Activated CD8-positive, alpha-beta T cell treated with anti-CD3 and anti-CD28 coated beads for 36 hours (primary cell): ENCODE measurements at regions not wholly inside any gene's neighbourhood (a gene's known extent, or its start where the extent isn't known, plus 50 kb on each side); places are given as distances from the start of the nearest gene placed in this dataset.

Experiments used
- ATAC-seq: fragments of 200-7000 bp; cut with Tn5 transposase; one replicate; pipeline ENCODE4 v1.10.0; 2021; ENCODE audit warnings: mild to moderate bottlenecking, moderate library complexity
- CTCF ChIA-PET: fragments of 350-600 bp; sonication (Branson Sonifier 250); formaldehyde crosslinking; loops from one replicate; lab custom pipeline; 2021; ENCODE audit warnings: antibody characterized with exemption; lab: Charles Lee
- POLR2A ChIA-PET: fragments of 350-600 bp; sonication (Branson Sonifier 250); formaldehyde crosslinking; loops from one replicate; lab custom pipeline; 2021; ENCODE audit warnings: antibody characterized with exemption; lab: Charles Lee
- DNase-seq: peaks from one replicate; pipeline ENCODE4 v3.0.0-alpha.2; 2020
- H3K27ac Mint-ChIP-seq: one replicate; pipeline ENCODE4 v1.8.0; 2021; ENCODE audit warnings: mild to moderate bottlenecking, mixed read lengths
- H3K27me3 Mint-ChIP-seq: one replicate; pipeline ENCODE4 v1.8.0; 2021; ENCODE audit warnings: mixed read lengths
- H3K36me3 Mint-ChIP-seq: one replicate; pipeline ENCODE4 v1.8.0; 2021; ENCODE audit warnings: low read depth, mixed read lengths
- H3K4me1 Mint-ChIP-seq: one replicate; pipeline ENCODE4 v1.8.0; 2021; ENCODE audit warnings: low read depth, mixed read lengths
- H3K4me3 Mint-ChIP-seq: one replicate; pipeline ENCODE4 v1.8.0; 2021; ENCODE audit warnings: mild to moderate bottlenecking, moderate library complexity, mixed read lengths
- H3K9me3 Mint-ChIP-seq: one replicate; pipeline ENCODE4 v1.8.0; 2021; ENCODE audit warnings: mixed read lengths
- CTCF ChIP-seq: fragments of 200-600 bp; IDR thresholded peaks from one replicate; pipeline ENCODE4 v1.8.0; 2022; ENCODE audit warnings: antibody characterized with exemption, mild to moderate bottlenecking
- intact Hi-C: fragments of 100-400 bp; cut with micrococcal nuclease; formaldehyde crosslinking; loops from one replicate; pipeline ENCODE4 v1.10.0; 2022

DNA sequence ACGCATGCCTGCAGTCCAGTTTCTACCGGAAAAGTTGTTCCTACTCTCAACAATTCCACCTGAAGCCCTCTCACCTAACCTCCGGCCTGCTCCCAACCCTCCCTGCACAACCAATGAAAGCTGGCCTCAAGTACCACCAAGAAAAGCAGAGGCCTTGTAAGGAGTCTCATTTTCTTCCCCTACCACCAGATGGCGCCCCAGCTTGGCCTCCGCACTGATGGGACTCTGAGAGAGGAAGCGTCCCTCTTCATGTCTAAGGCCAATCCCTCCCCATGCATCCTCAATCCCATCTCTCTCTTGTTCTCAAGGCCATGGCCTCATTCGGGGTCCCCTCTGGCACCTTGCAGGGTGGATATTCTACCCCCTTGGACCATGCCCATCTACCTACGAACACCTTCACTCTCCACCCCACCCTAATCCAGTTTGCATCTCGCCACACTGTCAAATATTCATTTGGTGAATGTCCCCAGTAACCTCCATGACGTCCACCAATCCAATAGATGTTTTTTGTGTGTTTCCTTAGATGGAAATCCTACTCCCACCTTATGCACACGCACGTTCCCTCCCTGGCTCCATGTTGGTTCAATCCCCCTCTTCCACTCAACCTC, 412.8 kb downstream of the ZNF536 start:
- no peak overlapping the region for H3K4me3 Mint-ChIP-seq
- DNase-seq: peak; percentile 74
- H3K27ac Mint-ChIP-seq: no peak overlapping the region
- POLR2A ChIA-PET: no interaction called here
- CTCF ChIA-PET: interaction anchor here (0.9 to 2.7 kb wide), 5 partner anchors 9 to 1440 kb away, joined by 3 to 17 read pairs (median 4); no protein-coding TSS in a partner anchor
- H3K36me3 Mint-ChIP-seq: no peaks in the 10 kb centered on the region
- peaks cover 5% of the 10 kb centered on the region for H3K27me3 Mint-ChIP-seq
- no peaks in the 10 kb centered on the region for H3K9me3 Mint-ChIP-seq
- peak; percentile 42 for ATAC-seq
- no peaks in the 10 kb centered on the region for H3K4me1 Mint-ChIP-seq
- TF ChIP-seq CTCF: peak; percentile 38
- intact Hi-C loops: loop anchor here (10.0 kb wide), 1 partner anchor 570 kb away; no protein-coding TSS in a partner anchor

GRCh38 chr19:30783936-30784335, 411.8 kb downstream of the ZNF536 start:
- Mint-ChIP-seq H3K27ac (no peak overlapping the region), H3K4me3 (no peak overlapping the region), H3K36me3 (no peaks in the 10 kb centered on the region), H3K27me3 (peaks cover 5% of the 10 kb centered on the region), H3K4me1 (no peaks in the 10 kb centered on the region), H3K9me3 (no peaks in the 10 kb centered on the region)
- no peak for ATAC-seq
- TF ChIP-seq CTCF: no peak
- ChIA-PET POLR2A (no interaction called here), CTCF (interaction anchor here (0.9 to 2.7 kb wide), 6 partner anchors 8 to 1441 kb away, joined by 3 to 17 read pairs (median 4); no protein-coding TSS in a partner anchor)
- no peak for DNase-seq
- intact Hi-C loops: loop anchor here (10.0 kb wide), 1 partner anchor 571 kb away; no protein-coding TSS in a partner anchor

GRCh38 chr19:30783212-30783611, 411.0 kb downstream of the ZNF536 start:
- POLR2A ChIA-PET: no interaction called here
- intact Hi-C loops: loop anchor here (10.0 kb wide), 1 partner anchor 572 kb away; no protein-coding TSS in a partner anchor
- H3K27ac Mint-ChIP-seq: no peak overlapping the region
- no peak overlapping the region for H3K4me3 Mint-ChIP-seq
- DNase-seq: no peak
- TF ChIP-seq CTCF: no peak
- H3K9me3 Mint-ChIP-seq: no peaks in the 10 kb centered on the region
- H3K27me3 Mint-ChIP-seq: peaks cover 5% of the 10 kb centered on the region
- no peak for ATAC-seq
- CTCF ChIA-PET: interaction anchor here (1.1 to 2.7 kb wide), 3 partner anchors 8 to 1442 kb away, joined by 3 to 17 read pairs (median 4); no protein-coding TSS in a partner anchor
- H3K4me1 Mint-ChIP-seq: no peaks in the 10 kb centered on the region
- no peaks in the 10 kb centered on the region for H3K36me3 Mint-ChIP-seq

DNA sequence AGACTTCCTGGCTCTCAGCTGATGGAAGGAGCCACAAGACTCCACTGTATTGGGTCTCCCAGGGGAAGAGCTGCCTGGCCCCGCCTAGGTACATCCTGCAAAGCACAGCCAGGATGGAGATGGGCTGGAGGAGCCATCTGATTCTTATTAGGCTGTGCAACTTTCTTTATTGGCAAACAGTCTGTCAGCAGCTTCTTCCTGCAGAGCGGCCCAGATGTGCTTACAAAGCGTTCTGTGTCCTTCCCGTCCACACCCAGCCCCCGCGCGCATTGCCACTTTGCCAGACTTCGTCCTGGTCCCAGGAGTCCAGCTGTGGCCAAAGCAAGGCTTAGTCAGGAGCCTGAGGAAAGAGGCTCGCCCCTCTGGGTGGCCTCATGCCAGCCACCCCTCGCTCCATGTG, 409.3 kb downstream of the ZNF536 start:
- no peak for DNase-seq
- no peak overlapping the region for H3K27ac Mint-ChIP-seq
- TF ChIP-seq CTCF: no peak
- CTCF ChIA-PET: interaction anchor here (1.6 kb wide), 1 partner anchor 99 kb away, joined by 6 read pairs; no protein-coding TSS in a partner anchor
- no peak overlapping the region for H3K4me3 Mint-ChIP-seq
- POLR2A ChIA-PET: no interaction called here
- H3K9me3 Mint-ChIP-seq: no peaks in the 10 kb centered on the region
- H3K36me3 Mint-ChIP-seq: no peaks in the 10 kb centered on the region
- no peak for ATAC-seq
- intact Hi-C loops: loop anchor here (10.0 kb wide), 1 partner anchor 573 kb away; no protein-coding TSS in a partner anchor
- H3K27me3 Mint-ChIP-seq: peaks cover 5% of the 10 kb centered on the region
- H3K4me1 Mint-ChIP-seq: no peaks in the 10 kb centered on the region

DNA sequence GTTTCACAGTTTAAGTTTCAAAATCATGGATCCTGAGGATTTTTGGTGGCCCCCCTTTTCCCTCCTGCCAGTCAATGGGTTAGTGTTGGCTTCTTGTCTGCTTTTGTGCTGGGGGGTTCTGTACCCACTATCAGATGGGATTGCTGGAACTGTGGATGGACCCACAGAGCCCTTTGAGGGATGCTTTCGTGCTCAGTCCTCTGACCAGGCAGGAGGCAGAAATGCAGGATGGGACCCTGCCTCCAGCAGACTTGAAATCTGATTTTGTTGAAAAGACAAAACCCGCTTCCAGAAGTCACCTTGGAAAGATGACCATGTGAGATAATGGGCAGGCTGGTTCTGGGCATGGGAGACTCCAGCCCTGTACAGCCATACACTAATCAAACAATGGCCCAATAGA, 408.9 kb downstream of the ZNF536 start:
- no peaks in the 10 kb centered on the region for H3K36me3 Mint-ChIP-seq
- H3K9me3 Mint-ChIP-seq: no peaks in the 10 kb centered on the region
- H3K4me1 Mint-ChIP-seq: no peaks in the 10 kb centered on the region
- ATAC-seq: no peak
- no peak for TF ChIP-seq CTCF
- H3K4me3 Mint-ChIP-seq: no peak overlapping the region
- POLR2A ChIA-PET: no interaction called here
- H3K27ac Mint-ChIP-seq: no peak overlapping the region
- no peak for DNase-seq
- CTCF ChIA-PET: interaction anchor here (1.6 kb wide), 1 partner anchor 98 kb away, joined by 6 read pairs; no protein-coding TSS in a partner anchor
- peaks cover 5% of the 10 kb centered on the region for H3K27me3 Mint-ChIP-seq
- intact Hi-C loops: loop anchor here (10.0 kb wide), 1 partner anchor 574 kb away; no protein-coding TSS in a partner anchor
